GM18498 (cell line): ENCODE measurements at regions not wholly inside any gene's neighbourhood (a gene's known extent, or its start where the extent isn't known, plus 50 kb on each side); places are given as distances from the start of the nearest gene placed in this dataset.

Source experiments
- ATAC-seq: cut with Tn5 transposase; IDR thresholded peaks from one replicate; pipeline ENCODE4 v1.9.1; 2021; ENCODE audit warnings: mild to moderate bottlenecking, moderate library complexity; ENCODE audit not compliant: unreplicated experiment

DNA sequence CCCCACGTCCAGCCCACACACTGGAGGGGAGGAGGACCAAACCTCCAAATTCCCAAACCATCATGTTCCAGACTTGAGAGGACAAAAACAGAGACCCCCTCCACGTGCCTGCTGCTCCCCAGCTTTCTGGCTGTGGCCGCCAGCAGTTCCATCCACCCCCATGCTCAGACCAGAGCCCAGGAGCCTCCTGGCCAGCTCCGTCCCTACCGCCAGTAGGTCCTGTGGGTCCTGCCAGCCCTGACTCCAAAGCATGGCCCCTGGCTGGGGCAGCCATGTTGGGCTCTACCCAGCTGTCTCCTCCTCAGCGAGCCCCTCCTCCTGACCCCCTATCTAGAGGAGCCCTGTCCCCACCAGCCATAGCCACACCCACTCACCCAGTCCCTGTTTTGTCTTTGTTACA, 227.3 kb upstream of the RTL1 start:
- no peak for ATAC-seq

DNA sequence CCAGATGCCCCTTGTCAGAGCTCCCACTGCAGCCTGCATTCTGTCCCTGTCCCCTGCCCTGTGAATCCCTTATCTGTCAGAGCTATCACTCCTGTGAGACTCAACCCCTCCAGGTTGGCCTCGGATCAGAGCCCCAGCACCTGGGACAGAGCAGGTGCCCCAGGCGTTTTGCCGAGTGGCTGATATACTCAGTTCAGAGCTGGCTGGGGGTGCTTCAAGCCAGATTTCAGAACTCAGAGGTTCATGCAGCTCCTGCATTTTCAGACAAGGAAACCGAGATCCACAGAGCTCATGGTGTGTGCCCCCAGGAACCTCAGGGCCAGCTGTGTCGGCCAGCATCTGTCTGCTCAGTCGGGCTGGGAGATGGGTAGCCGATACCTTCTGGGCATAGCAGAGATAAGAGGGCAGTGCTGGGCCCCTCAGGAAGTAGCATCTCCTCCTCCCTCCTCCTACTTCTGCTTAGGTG, 228.0 kb upstream of the RTL1 start:
- ATAC-seq = no peak

DNA sequence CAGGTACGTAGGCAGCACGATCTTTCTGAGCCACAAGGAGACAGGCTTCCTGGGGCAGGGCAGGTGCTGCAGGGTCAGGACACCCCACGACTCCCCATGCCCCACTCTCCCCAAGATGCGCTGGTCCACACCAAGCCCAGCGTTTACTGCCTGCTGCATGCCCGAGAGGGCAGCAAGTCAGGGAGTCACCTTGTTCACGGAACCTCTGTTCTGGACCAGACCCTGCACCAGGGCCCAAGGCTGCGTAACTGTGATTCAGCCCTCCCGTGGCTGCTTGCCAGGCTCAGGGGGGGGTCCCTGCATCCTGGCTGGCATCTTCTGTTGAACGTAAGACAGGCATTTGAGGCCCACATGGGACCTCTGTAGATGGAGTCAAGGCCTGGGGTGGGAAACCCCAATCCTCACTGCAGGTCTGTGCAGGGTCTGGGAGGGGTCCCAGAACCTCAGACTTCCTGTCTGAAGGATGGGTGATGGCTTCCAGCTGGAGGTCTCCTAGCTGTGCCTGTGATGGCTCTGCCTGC, 228.6 kb upstream of the RTL1 start:
- no peak for ATAC-seq

DNA sequence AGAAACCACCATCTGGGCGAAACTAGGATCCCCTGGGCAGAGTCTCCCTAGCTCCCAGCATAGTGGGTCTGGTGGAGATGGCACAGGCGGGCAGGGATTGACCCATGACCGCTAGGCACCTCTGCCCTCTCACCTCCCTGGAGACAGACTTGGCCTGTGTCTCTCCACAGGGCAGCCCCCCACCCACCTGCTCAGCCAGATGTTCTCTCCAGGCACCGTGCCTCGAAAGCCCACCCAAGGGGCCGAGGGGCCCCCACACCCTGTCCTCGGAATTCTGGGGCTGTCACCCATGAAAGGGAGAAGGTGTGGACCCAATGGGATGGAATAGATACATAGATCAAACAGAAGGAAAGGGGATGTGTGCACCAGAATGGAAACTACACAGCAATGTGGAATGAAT, 229.1 kb upstream of the RTL1 start:
- no peak for ATAC-seq

DNA sequence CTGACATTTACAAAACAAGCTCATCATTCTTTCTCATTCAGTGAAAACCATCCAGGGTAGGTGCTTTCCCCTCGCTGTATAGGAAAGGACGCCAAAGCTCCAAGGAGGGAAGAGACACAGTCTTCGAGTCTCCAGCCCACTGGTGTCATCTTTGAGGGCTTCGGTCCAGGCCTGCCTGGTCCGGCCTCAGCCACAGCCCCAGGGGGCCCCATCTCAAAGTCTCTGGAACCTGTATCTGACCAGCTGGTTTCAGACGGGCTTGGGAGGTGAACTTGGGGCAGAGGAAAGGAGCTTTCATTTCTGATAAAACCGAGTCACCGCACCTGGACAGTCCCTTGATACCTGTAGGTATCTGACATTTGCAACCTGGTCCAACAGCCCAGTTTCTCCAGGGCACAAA, 229.5 kb upstream of the RTL1 start:
- ATAC-seq = no peak

DNA sequence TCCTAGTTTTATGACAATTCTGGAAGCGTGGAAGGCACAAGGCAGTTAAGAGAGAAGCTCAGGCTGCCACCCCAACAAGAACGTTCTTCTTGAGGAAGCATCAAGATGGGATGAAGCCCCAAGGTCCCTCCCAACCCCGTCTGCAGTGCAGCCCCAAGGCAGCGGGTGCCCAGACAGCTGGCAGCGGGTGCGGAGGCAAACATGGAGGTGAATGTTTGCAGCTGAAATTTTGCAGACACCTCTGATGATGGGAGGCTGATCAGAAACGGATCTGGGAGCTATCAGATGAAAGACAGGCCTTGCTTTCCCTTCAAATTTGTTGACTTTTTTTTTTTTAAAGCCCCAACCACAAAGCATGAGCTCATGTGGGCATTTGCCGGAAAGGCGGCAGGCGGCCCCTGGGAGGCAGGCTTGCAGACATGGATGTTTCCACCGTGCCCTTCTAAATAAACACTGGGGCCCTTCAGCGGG, 230.7 kb upstream of the RTL1 start:
- no peak for ATAC-seq

DNA sequence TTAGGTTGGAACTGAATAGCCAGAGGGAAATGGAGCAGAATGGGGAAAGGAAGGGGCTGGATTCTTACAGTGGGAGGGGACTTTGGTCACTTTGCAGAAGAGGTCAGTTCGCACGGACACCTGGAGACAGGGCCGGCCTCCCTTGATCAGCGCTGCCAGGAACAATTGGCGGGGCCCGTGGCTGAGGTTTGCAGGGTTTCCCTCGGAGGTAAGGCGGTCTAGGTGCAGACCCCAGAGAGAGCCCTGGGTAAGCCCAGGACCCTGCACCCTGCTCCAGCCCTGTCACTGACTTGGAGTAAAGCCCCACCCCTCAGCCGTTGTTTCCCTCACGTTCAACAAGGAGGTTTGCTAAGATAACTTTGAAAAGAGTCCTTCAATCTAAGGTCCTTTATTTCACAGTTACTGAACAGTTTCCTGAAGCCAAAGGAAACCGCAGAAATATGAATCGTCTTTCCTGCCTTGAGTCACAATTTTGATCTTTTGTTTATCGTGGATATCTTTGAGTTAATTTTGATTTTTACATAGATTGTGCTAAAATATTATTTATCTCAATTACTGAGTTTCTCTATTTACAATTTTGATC, 231.4 kb upstream of the RTL1 start:
- ATAC-seq = no peak

DNA sequence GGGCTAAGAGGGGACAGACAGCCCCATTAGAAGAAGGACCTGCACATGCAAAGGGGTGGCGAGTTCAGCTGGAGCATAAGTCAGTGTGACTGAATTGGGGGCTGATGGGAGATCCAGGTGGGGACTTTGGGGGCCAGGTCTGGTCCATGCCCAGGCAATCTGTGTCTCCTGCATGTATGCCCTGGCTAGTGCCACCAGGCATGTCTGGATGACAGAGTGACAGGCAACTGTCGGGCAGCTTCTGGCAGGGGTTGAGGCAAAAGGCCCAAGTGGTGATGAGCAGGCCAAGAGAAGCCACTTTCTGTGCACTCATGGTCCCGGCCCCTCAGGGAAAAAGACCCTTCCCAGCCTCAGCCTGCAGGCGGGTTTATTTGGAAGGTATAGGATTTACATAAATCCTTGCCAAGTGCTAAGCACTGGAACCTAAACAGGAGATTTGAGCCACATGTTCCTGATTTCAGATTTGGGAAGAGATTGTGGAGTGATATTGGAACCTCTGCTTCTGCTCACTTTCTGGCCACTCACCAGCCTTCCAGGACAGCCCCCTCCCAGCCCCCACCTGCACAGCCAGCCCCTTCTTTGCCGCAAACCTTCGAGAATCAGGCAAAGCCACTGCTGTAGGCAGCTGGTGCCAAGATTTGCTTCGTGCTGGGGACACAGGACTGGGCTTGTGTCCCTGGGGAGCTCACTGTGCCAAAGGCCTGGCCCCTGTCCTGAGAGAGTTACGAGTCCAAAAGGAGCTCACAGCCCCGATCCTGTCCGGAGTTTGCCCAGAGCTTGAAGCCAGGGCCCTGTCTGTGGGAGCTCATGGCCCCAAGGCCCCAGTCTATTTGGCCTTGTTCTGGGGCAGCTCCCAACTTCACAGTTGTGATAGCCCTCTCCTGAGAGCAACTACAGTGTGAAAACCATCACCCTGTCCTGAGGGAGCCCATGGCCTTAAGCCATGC, 232.5 kb upstream of the RTL1 start:
- ATAC-seq = no peak

DNA sequence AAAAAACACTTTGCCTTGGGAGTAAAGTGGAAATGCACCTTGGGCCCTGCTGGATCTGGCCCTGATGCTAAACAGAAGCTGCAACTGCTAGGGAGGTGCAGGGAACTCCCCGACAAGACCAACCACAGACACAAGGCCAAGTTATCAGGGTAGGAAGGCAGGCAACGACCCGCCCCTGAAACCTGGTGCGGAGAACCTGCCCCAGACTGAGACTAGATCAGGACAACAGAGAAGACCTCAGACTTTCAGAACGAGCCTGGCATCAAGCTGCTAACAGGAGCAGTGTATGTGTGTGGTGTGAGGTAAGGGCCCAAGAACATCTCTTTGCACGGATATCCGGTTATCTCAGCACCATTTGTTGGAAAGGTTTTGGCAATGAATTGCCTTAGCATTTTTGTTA, 233.7 kb upstream of the RTL1 start:
- ATAC-seq = no peak

DNA sequence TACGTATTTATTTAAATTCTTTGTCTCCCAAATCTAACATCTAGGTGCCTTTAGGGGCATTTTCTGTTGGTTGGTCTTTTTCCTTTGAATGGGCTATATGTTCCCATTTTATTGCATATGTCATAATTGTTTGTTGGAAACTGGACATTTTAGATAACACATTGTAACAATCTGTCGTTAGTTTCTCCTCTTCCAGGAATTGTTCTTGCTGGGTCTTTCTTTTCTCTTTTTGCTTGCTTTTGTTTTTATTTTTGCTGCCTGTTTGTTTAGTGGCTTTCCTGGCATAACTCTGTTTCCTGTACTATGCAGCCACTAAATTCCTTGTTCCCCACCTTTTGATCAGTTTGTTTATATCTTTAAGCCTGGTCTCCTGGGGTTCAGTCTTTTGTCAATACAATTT, 244.3 kb upstream of the RTL1 start:
- ATAC-seq = no peak

DNA sequence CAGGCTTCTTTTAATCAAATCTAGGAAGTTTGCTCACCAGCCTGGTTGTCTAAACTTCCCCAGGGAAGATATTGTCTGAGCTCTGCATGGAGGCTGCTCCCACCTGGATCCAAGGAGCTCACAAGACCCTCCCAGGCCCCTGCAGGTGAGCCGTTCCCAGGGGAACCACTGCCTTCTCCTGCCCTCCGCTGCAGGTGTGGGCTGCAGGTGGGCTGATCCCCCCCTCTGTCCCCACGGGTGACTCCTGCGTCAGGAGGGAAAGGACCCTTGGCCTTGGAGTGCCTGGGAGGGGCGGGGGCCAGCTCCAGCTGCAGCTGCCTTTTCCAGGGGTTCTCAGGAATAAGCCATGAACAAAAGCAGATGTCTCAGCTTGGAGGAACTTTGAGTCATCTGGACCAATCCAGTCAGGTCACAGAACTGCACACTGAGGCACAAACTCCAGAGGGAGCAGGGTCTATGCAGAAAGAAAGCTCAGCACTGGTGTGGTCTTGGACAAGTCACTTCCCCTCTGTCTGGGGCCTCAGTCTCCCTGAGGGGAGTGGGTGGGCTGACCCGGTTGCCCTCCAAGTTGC, 246.6 kb upstream of the RTL1 start:
- no peak for ATAC-seq

DNA sequence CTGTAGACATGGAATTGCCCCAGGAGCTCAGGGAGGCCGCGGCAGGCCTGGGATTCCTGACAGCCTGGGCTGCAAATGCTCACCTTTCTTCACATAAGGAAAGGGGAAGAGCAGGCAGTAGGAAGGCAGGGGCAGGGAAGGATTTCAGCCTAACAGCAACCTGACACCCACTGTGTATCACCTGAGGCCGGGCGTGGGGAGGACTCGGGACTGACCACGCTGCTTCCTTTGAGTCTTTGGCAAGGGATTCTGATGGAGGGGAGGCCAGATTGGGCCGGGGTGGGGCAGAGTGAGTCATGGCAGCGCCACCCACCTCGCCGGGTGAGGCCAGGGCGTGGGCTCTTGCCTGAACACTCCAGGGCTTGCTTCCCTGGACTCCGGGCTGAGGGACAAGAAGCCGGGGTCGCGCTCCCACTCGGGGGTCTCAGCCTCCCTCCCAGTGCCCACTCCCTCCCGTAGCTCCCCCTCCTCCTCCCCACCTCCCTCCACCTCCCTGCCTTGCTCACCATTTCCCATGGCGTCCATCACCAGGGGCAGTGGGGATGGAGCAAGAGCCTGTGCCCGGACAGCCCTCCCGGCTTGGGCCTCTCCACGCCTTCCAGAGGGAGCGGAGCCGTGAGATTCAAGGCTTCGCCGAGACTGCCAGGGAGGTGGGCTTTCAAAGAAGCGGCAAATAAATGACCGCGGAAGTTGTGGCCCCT, 247.9 kb upstream of the RTL1 start:
- ATAC-seq = no peak

DNA sequence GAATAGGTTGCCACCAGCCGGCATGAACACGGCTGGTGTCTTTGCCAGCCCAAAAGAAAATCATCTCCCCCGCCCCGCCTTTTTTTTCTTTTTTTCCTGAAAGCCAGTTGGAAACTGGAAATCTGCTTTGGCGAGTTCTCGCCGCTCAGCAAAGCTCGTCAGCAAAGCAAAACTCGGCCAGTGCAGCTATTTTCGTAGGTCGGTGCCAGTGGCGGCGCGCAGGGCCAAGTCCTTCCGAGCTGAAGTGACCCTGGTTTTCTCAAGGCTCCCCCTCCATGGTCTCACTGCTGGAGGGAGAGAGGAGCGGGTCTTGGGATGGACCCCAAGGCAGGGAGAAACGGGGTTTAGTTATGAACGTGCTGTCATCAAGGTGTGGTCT, 248.4 kb upstream of the RTL1 start:
- ATAC-seq = no peak

DNA sequence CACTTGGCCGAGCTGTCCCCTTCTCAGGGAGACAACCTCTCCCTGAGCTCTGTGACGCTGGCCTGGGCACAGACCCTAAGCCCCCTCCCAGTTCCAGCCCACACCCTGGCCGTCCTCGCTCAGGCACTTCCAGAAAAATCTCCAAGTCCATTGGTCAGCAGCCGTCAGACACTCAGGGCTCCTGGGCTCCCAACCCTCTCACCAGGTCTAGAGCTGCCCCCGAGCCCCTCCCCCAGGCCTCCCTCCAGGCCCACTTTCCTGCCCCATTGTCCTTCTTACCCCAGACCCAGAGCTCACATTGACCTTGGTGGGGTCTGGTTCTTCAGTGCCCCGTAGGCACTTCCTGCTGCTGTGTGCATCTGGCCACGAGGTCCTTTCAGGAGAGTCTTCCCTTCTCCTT, 249.3 kb upstream of the RTL1 start:
- ATAC-seq = no peak

DNA sequence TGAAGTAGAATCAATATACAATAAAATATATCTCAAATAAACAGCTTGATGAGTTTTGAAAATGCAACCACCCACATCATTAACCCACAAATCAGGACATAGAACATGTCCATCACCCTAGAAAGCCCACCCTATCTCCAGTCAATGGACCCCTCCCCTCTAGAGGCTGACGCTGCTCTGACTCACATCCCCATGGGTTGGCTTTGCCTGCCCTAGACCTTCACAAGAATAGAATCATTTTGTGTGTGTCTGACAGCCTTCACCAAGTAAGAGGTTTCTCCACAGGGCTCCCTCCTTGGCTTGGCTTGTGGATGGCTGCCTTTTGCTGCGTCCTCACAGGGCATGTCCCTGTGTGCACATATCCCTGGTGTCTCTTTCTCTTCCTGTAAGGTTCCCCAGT, 250.2 kb upstream of the RTL1 start:
- ATAC-seq = no peak

DNA sequence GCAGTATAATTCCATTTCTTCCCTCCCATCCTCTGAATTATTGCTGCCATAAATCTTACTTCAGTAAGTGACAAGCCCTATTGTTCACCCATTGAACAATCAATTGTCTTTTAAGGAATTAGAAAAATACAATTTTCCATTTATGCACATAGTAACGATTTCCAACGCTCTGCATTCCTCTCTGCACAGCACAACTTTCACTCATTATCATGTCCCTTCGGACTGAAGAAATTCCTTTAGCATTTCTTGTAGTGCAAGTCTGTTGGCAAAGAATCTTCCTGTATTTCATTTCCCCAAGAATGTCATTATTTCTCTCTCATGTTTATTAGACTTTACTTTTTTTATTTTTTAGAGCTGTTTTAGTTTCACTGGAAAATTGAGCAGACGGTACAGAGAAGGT, 252.1 kb upstream of the RTL1 start:
- ATAC-seq = no peak

DNA sequence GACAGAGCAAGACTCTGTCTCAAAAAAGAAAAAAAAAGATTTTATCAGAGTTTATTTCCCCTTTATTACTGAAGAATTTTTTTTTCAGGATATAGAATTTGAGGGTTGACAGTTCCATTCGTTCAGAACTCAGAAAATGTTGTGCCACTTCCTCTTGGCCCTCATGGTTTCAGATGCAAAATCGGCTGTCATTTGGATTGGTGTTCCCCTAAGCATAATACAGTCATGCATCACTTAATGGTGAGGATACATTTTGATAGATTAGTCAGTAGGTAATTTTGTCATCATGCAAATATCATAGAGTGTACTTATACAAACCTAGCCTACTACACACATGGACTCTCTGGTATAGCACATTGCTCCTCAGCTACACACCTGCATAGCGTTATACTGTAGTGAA, 263.9 kb upstream of the RTL1 start:
- no peak for ATAC-seq

DNA sequence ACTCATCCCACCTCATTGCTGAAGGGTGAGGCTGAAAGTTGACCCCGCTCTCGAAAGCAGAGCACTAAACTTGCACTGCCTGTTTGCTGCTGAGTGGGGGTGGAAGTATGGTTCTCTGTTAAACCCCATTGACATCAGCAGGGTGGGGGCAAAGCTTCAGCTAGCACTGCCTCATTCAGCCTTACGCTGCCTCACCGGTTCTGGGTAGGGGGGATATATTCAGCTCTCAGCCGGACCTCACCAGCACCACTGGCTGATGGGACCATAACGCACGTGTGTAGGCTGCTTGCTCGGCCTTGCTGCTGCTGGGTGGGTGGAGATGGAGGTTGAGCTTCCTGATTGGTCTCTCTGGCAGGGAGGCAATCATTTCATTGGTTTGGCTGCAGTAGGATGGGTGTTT, 265.7 kb upstream of the RTL1 start:
- no peak for ATAC-seq

DNA sequence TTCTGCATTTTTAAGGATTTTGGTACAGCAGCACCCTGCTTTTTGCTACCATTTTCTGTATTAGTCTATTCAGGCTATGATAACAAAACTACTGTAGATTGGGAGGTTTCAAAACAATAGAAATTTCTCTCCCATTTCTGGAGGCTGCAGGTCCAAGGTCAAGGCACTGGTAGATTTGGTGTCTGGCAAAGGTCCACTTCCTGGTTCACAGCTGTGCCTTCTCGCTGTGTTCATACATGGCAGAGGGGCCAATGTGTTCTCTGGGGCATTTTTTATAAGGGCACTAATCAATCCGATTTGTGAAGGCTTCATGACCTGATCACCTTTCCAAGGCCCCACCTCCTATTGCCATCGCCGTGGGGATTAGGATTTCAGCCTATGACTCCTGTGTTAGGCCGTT, 268.1 kb upstream of the RTL1 start:
- ATAC-seq = no peak

DNA sequence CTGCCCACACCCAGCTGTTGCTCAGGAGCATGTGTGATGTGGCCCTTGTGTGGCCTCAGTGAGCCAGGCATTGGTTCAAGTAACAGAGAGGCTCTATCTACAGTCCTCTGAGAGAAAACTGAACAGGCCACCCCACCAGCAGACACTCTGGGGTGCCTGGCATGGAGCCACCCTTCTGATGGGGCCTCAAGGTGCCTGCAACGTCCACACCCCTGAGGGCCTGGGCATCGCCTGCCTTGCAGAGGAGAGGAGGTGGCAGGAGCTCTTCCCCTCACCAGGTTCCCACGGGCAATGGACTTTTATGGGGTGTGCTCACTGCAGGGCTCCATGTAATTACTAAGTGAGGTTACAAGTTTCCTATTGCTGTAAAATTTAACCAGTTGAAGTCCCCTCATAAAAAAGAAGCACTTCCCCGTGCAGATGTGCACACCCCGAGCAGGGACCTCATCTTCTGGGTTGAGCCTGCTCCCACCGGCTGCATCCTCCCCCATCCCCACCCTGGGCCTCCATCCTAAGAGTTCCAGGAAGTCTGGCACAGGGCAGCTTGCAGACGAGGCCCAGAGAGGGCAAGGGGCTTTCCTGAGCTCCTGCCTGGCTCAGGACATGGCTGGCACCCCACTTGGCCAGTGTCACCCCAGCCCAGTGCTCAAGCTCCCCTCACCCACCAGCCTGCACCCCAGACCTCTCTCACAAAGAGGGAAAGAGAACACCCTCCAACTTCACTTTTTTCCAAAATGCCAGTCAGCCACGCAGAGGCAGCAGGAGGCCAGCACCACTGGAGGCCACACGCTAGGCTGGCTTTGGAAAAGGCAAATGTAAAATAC, 270.4 kb upstream of the RTL1 start:
- ATAC-seq = no peak

DNA sequence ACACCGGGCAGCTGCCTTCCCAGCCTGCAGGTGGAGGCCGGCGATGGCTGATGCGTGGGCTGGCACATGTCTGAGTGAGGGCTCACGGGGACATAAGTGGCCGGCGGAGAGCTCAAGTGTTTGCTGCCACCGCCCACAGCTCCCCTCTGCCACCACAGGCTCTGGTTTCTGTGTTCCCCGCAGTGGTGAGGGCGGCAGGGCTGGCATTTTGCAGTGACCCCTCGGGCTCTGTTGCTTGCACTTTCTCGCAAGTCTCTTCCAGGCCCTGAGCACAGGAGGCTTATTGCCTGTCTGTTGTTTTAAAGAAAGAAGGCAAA, 271.0 kb upstream of the RTL1 start:
- no peak for ATAC-seq
